SJSA1 (cell line): ENCODE measurements at regions not wholly inside any gene's neighbourhood (a gene's known extent, or its start where the extent isn't known, plus 50 kb on each side); places are given as distances from the start of the nearest gene placed in this dataset.

Source experiments
- DNase-seq, 2 experiments: peaks; one replicate each; pipeline ENCODE4 v3.0.0-alpha.2; 2015 to 2020; ENCODE audit warnings: low spot score in 2 of 2, low read depth in 1 of 2
- H3K27ac ChIP-seq: fragments of 250-450 bp; sonication (Bioruptor Pico); 2 replicates; pipeline ENCODE4 v1.5.1; 2020; ENCODE audit warnings: mild to moderate bottlenecking, moderate library complexity
- H3K27me3 ChIP-seq: fragments of 250-450 bp; sonication (Bioruptor Pico); replicated peaks from 2 replicates; pipeline ENCODE4 v1.5.1; 2020; ENCODE audit warnings: mild to moderate bottlenecking, moderate library complexity
- H3K36me3 ChIP-seq: fragments of 250-450 bp; sonication (Bioruptor Pico); 2 replicates; pipeline ENCODE4 v1.5.1; 2020; ENCODE audit warnings: mild to moderate bottlenecking
- H3K4me1 ChIP-seq: fragments of 250-450 bp; sonication (Bioruptor Pico); replicated peaks from 2 replicates; pipeline ENCODE4 v1.6.1; 2021; ENCODE audit warnings: mild to moderate bottlenecking
- H3K4me3 ChIP-seq: fragments of 250-450 bp; sonication (Bioruptor Pico); 2 replicates; pipeline ENCODE4 v1.5.1; 2020; ENCODE audit warnings: mild to moderate bottlenecking
- H3K9me3 ChIP-seq: fragments of 250-450 bp; sonication (Bioruptor Pico); replicated peaks from 2 replicates; pipeline ENCODE4 v1.5.1; 2020; ENCODE audit warnings: mild to moderate bottlenecking

DNA sequence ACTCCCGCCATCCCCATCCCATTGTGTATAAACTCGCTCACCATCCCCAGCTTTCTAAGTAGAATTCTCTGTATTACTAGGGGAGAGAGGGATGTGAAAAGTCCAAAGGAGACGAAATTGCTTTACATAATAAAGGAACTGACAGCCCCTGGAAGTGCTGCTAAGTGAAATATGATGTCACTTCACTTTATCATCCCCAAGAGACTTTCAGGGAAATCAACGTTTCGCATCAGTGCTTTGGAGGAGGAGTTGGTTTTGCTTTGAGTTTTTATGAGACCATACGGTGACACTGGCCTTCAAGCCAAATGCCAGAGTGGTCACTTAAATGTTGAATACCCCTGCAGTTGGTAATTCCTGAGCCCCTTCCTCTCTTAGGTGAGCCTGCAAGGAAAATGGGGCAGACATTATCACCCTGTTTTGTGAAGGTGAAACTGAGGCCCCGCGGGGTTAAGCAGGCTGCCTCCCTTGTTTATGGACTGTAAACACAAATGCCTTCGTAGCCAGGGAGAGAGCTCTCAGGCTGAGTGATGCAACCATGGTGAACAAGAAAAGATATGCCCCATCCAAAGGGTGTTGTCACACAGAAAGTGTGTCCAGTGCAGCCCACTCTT lies 58.4 kb upstream of the KAZN start:
- Histone ChIP-seq H3K27ac (no peak overlapping the region), H3K9me3 (no peaks in the 10 kb centered on the region), H3K36me3 (no peaks in the 10 kb centered on the region), H3K4me3 (no peak overlapping the region), H3K4me1 (no peaks in the 10 kb centered on the region), H3K27me3 (no peaks in the 10 kb centered on the region)
- DNase-seq = no peak

DNA sequence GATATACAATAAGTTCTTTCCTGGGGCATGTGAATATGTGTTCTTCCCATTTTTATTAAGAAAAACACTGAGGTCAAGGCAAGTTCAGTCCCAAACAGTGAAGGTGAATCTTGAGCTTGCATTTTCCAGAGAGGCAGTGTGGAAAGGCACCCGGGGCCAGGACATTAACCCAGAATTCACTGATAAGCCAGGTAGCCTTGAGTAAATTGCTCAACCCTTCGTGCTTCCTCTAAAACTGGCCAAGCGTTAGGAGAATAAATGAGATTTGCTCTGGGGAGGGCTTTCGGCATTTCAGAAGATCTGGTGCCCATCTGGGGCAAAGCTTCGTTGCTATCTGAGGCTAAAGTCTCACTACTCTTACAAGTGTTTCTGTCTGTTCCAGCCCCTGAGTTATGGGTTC lies 57.1 kb upstream of the KAZN start:
- no peak for DNase-seq
- Histone ChIP-seq H3K36me3 (no peaks in the 10 kb centered on the region), H3K4me1 (no peaks in the 10 kb centered on the region), H3K27ac (no peak overlapping the region), H3K9me3 (no peaks in the 10 kb centered on the region), H3K4me3 (no peak overlapping the region), H3K27me3 (no peaks in the 10 kb centered on the region)

DNA sequence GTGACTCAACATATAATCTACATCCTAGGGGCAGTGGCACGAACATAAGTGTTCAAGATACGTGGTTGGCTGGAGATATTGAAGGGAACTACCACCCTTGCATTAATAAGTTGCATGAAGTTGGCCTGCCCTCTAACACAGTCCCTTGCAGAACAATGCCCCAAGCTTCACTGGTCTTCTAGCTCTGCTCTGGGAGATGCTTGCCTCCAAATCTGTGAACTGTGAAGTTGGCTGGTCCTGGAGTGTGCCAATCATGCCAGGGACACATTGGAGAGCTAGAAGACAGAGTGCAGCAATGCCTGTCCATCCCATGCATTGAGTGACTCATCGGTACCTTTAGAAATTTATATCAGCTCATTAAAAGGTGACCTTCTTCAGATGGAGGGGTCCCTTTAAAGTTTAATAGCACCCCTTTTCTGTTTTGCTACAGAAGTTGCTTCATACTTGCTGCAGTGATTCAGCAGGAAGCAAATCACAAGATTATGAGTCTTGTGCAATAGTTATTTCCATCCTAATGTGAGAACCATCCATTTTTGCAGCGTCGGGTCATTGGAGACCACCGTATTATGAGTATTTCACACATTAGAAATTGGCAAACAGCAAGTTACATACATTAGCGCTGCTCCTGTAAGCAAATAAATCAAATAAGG lies 55.2 kb upstream of the KAZN start:
- Histone ChIP-seq H3K27me3 (no peaks in the 10 kb centered on the region), H3K9me3 (no peaks in the 10 kb centered on the region), H3K4me1 (no peaks in the 10 kb centered on the region), H3K27ac (no peak overlapping the region), H3K4me3 (no peak overlapping the region), H3K36me3 (no peaks in the 10 kb centered on the region)
- no peak for DNase-seq

DNA sequence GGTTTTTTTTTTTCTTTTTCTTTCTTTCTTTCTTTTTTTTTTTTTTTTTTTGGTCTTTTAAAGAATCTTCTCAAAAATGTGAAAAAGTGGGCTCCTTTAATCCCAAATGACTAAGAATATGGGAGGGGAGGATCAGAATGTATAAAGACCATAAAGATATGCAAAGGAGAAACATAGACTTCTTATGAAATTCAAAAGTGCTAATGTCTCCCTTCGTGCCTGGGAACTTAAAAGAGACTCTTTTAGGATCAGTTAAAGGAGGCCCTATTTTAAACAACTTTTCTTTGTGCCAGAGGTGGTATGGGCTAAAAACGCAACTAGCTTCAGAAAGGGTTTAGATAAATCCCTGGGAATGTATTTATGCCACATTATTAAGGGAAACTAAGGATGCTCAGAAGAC lies 54.2 kb upstream of the KAZN start:
- no peak for DNase-seq
- H3K9me3 ChIP-seq = no peaks in the 10 kb centered on the region
- no peaks in the 10 kb centered on the region for H3K27me3 ChIP-seq
- no peaks in the 10 kb centered on the region for H3K36me3 ChIP-seq
- H3K4me1 ChIP-seq = no peaks in the 10 kb centered on the region
- H3K27ac ChIP-seq = no peak overlapping the region
- H3K4me3 ChIP-seq = no peak overlapping the region

DNA sequence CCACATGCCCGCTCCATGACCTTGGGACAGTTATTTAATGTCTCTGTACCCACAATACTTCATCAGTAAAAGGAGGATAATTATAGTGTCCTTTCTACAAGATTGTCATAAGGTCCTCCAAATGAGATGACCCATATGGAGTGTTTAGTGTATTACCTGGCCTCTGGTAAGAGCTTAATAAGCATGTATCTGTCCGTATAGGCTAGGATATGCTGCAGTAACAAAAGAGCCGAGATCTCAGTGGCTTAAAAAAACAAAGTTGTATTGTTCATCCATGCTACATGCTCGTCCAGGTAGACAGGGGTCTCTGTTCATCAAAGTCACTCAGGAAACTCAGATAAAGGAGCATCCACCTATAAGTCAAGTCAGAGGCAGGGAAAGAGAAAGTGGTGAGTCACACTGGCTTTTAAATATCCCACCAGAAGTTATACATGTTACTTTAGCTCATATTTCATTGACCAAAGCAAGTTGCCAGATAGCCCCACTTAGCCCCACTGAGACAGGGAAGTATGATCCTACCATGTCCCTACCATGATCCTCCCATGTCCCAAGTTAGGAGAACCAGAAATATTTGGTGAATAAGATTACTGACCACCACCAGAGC lies 53.0 kb upstream of the KAZN start:
- Histone ChIP-seq H3K4me1 (no peaks in the 10 kb centered on the region), H3K27ac (no peak overlapping the region)
- no peak for DNase-seq

DNA sequence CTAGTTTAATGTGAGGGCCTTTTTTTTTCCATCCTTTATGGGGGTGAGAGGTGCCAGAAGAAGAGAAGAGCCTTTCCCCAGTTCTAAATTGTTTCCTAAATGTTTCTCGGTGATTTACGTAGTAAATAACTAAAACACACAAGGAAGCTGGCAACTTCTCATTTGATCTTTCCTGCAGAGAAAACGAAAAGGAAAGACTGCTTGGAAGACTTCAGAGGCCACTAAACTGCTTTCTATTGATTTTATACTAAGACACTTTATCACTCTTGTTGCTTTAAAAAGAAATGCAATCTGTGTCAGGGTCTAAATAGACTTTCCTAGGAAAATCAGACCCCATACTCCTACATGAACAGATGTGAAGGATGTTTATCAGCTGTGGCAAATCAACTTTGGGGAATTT lies 52.1 kb upstream of the KAZN start:
- no peak overlapping the region for H3K27ac ChIP-seq
- no peak overlapping the region for H3K4me3 ChIP-seq
- H3K27me3 ChIP-seq = no peaks in the 10 kb centered on the region
- no peaks in the 10 kb centered on the region for H3K9me3 ChIP-seq
- DNase-seq = no peak
- no peaks in the 10 kb centered on the region for H3K36me3 ChIP-seq
- no peaks in the 10 kb centered on the region for H3K4me1 ChIP-seq

More for the DNA sequence above, 53.0 kb upstream of the KAZN start:
- no peaks in the 10 kb centered on the region for H3K36me3 ChIP-seq
- no peak overlapping the region for H3K4me3 ChIP-seq
- no peaks in the 10 kb centered on the region for H3K27me3 ChIP-seq
- no peaks in the 10 kb centered on the region for H3K9me3 ChIP-seq
